WTC11 (cell line): ENCODE measurements at regions not wholly inside any gene's neighbourhood (a gene's known extent, or its start where the extent isn't known, plus 50 kb on each side); places are given as distances from the start of the nearest gene placed in this dataset.

Experiments
- CREB1 ChIP-seq: sonication (generic); formaldehyde crosslinking; IDR thresholded peaks from 2 replicates; pipeline ENCODE4 v1.8.0; 2023; ENCODE audit warnings: mild to moderate bottlenecking, missing genetic modification reagents
- KAT7 ChIP-seq: sonication (generic); formaldehyde crosslinking; IDR thresholded peaks from 2 replicates; pipeline ENCODE4 v1.8.1; 2023; ENCODE audit warnings: missing genetic modification reagents, mild to moderate bottlenecking, borderline replicate concordance
- MXD4 ChIP-seq: fragments of 250-450 bp; sonication (Bioruptor Pico); IDR thresholded peaks from 2 replicates; pipeline ENCODE4 v1.8.0; 2021; ENCODE audit warnings: mild to moderate bottlenecking, moderate library complexity, borderline replicate concordance
- NR3C1 ChIP-seq: sonication (generic); formaldehyde crosslinking; conservative IDR thresholded peaks from 2 replicates; pipeline ENCODE4 v1.8.1; 2023; ENCODE audit warnings: low read depth, mild to moderate bottlenecking, missing genetic modification reagents
- RELA ChIP-seq: sonication (generic); formaldehyde crosslinking; IDR thresholded peaks from 2 replicates; pipeline ENCODE4 v1.8.1; 2022; ENCODE audit warnings: missing genetic modification reagents, mild to moderate bottlenecking, borderline replicate concordance
- TEAD4 ChIP-seq: sonication (generic); formaldehyde crosslinking; IDR thresholded peaks from 2 replicates; pipeline ENCODE4 v1.8.0; 2022; ENCODE audit warnings: mild to moderate bottlenecking, missing genetic modification reagents
- ZNF232 ChIP-seq: sonication (generic); formaldehyde crosslinking; IDR thresholded peaks from 2 replicates; pipeline ENCODE4 v1.8.0; 2022; ENCODE audit warnings: mild to moderate bottlenecking, missing genetic modification reagents
- TF ChIP-seq, protein P1 (sequence below): fragments of 200-600 bp; IDR thresholded peaks from 2 replicates; pipeline ENCODE4 v1.8.0; 2022; ENCODE audit warnings: antibody characterized with exemption
- TF ChIP-seq, protein P2 (sequence below): sonication (generic); formaldehyde crosslinking; IDR thresholded peaks from 2 replicates; pipeline ENCODE4 v1.8.1; 2022; ENCODE audit warnings: low read depth, mild to moderate bottlenecking, moderate library complexity, missing genetic modification reagents, borderline replicate concordance
- TF ChIP-seq, protein P3 (sequence below): sonication (generic); formaldehyde crosslinking; IDR thresholded peaks from 2 replicates; pipeline ENCODE4 v1.8.1; 2023; ENCODE audit warnings: mild to moderate bottlenecking, missing genetic modification reagents, moderate library complexity
- TF ChIP-seq, protein P4 (sequence below): fragments of 250-450 bp; sonication (Bioruptor Pico); IDR thresholded peaks from 2 replicates; pipeline ENCODE4 v1.9.0; 2021; ENCODE audit warnings: mild to moderate bottlenecking
- TF ChIP-seq, protein P5 (sequence below): sonication (generic); formaldehyde crosslinking; IDR thresholded peaks from 2 replicates; pipeline ENCODE4 v1.8.0; 2022; ENCODE audit warnings: mild to moderate bottlenecking, missing genetic modification reagents

DNA sequence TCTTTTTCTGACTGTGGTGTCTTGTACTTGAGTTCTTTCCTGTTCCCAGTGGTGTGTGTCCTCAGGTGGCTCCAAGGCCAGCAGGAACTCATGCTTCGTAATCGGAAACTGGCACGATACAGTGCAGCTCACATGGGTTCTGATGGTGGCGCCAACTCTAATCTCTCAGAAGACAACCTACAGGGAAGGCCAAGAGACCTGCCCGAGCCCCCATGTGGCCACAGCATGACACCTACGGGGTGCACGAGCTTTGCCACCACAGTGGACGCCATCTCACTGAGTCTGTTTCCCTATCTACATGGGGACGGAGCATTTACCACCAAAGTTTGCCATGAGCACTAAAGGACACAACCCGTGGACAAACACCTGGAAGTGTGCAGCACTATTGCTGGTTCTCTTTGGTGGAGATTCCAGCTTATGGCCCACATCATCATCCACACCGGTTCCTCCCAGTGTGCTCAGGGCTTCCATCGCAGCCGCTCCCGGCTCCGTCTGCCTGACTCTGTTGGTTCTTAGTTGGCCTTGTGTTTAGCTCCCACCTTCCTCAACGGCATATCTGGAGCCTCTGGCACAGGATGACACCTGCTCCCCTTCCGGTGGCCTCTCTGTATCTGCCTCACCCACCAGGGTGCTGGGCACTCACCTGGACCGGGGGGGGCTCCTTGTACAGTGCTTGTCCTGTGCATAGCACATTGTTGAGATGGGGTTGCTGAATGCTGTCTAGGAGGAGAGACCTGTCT lies 586.6 kb upstream of the MKI67 start:
- TF ChIP-seq, protein P1, sequence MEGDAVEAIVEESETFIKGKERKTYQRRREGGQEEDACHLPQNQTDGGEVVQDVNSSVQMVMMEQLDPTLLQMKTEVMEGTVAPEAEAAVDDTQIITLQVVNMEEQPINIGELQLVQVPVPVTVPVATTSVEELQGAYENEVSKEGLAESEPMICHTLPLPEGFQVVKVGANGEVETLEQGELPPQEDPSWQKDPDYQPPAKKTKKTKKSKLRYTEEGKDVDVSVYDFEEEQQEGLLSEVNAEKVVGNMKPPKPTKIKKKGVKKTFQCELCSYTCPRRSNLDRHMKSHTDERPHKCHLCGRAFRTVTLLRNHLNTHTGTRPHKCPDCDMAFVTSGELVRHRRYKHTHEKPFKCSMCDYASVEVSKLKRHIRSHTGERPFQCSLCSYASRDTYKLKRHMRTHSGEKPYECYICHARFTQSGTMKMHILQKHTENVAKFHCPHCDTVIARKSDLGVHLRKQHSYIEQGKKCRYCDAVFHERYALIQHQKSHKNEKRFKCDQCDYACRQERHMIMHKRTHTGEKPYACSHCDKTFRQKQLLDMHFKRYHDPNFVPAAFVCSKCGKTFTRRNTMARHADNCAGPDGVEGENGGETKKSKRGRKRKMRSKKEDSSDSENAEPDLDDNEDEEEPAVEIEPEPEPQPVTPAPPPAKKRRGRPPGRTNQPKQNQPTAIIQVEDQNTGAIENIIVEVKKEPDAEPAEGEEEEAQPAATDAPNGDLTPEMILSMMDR = no peak
- TF ChIP-seq CREB1 (CRISPR knock-in tag) (no peak), ZNF232 (CRISPR knock-in tag) (no peak), MXD4 (no peak), TEAD4 (CRISPR knock-in tag) (no peak), RELA (CRISPR knock-in tag) (no peak), NR3C1 (no peak), KAT7 (CRISPR knock-in tag) (no peak)
- TF ChIP-seq, protein P2, sequence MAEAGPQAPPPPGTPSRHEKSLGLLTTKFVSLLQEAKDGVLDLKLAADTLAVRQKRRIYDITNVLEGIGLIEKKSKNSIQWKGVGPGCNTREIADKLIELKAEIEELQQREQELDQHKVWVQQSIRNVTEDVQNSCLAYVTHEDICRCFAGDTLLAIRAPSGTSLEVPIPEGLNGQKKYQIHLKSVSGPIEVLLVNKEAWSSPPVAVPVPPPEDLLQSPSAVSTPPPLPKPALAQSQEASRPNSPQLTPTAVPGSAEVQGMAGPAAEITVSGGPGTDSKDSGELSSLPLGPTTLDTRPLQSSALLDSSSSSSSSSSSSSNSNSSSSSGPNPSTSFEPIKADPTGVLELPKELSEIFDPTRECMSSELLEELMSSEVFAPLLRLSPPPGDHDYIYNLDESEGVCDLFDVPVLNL (CRISPR knock-in tag) = no peak
- TF ChIP-seq, protein P3, sequence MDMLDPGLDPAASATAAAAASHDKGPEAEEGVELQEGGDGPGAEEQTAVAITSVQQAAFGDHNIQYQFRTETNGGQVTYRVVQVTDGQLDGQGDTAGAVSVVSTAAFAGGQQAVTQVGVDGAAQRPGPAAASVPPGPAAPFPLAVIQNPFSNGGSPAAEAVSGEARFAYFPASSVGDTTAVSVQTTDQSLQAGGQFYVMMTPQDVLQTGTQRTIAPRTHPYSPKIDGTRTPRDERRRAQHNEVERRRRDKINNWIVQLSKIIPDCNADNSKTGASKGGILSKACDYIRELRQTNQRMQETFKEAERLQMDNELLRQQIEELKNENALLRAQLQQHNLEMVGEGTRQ (CRISPR knock-in tag) = no peak
- TF ChIP-seq, protein P4, sequence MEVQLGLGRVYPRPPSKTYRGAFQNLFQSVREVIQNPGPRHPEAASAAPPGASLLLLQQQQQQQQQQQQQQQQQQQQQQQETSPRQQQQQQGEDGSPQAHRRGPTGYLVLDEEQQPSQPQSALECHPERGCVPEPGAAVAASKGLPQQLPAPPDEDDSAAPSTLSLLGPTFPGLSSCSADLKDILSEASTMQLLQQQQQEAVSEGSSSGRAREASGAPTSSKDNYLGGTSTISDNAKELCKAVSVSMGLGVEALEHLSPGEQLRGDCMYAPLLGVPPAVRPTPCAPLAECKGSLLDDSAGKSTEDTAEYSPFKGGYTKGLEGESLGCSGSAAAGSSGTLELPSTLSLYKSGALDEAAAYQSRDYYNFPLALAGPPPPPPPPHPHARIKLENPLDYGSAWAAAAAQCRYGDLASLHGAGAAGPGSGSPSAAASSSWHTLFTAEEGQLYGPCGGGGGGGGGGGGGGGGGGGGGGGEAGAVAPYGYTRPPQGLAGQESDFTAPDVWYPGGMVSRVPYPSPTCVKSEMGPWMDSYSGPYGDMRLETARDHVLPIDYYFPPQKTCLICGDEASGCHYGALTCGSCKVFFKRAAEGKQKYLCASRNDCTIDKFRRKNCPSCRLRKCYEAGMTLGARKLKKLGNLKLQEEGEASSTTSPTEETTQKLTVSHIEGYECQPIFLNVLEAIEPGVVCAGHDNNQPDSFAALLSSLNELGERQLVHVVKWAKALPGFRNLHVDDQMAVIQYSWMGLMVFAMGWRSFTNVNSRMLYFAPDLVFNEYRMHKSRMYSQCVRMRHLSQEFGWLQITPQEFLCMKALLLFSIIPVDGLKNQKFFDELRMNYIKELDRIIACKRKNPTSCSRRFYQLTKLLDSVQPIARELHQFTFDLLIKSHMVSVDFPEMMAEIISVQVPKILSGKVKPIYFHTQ (CRISPR knock-in tag) = no peak
- TF ChIP-seq, protein P5, sequence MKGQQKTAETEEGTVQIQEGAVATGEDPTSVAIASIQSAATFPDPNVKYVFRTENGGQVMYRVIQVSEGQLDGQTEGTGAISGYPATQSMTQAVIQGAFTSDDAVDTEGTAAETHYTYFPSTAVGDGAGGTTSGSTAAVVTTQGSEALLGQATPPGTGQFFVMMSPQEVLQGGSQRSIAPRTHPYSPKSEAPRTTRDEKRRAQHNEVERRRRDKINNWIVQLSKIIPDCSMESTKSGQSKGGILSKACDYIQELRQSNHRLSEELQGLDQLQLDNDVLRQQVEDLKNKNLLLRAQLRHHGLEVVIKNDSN (CRISPR knock-in tag) = no peak
